Neural progenitor cell (in vitro differentiated cells): ENCODE measurements at regions not wholly inside any gene's neighbourhood (a gene's known extent, or its start where the extent isn't known, plus 50 kb on each side); places are given as distances from the start of the nearest gene placed in this dataset.

Experiments used
- DNase-seq: peaks from one replicate; pipeline ENCODE4 v3.0.0-alpha.2; 2016; ENCODE audit warnings: low spot score
- H2AFZ ChIP-seq: fragments of 200-600 bp; sonication (generic); replicated peaks from 2 replicates; pipeline ENCODE4 v1.6.1; 2016; ENCODE audit warnings: antibody characterized with exemption
- H3F3A ChIP-seq: fragments of 200-600 bp; sonication (generic); 2 replicates; pipeline ENCODE4 v1.6.1; 2016; ENCODE audit warnings: antibody characterized with exemption, low read depth
- H3K27ac ChIP-seq: fragments of 200-600 bp; sonication (generic); 2 replicates; pipeline ENCODE4 v1.5.1; 2016; ENCODE audit warnings: mild to moderate bottlenecking
- H3K27me3 ChIP-seq: fragments of 200-600 bp; sonication (generic); 2 replicates; pipeline ENCODE4 v1.6.1; 2016; ENCODE audit warnings: mild to moderate bottlenecking, moderate library complexity
- H3K36me3 ChIP-seq: fragments of 200-600 bp; sonication (generic); 2 replicates; pipeline ENCODE4 v1.5.1; 2016
- H3K4me1 ChIP-seq: fragments of 200-600 bp; sonication (generic); 2 replicates; pipeline ENCODE4 v1.6.1; 2016; ENCODE audit warnings: mixed run types
- H3K4me2 ChIP-seq: fragments of 200-600 bp; sonication (generic); 2 replicates; pipeline ENCODE4 v1.6.1; 2016
- H3K4me3 ChIP-seq: fragments of 200-600 bp; sonication (generic); 2 replicates; pipeline ENCODE4 v1.5.1; 2016
- H3K79me2 ChIP-seq: fragments of 200-600 bp; sonication (generic); 2 replicates; pipeline ENCODE4 v1.6.1; 2016; ENCODE audit warnings: low read depth
- H3K9ac ChIP-seq: fragments of 200-600 bp; sonication (generic); 2 replicates; pipeline ENCODE4 v1.6.1; 2016
- H3K9me3 ChIP-seq: fragments of 200-600 bp; sonication (generic); 2 replicates; pipeline ENCODE4 v1.5.1; 2016; ENCODE audit warnings: low read depth
- H4K20me1 ChIP-seq: fragments of 200-600 bp; sonication (generic); 2 replicates; pipeline ENCODE4 v1.6.1; 2016; ENCODE audit warnings: low read depth
- H3K27ac Mint-ChIP-seq: 3 replicates; pipeline ENCODE4 v1.8.0; 2021; ENCODE audit warnings: mixed read lengths
- H3K27me3 Mint-ChIP-seq: 2 replicates; pipeline ENCODE4 v1.8.0; 2022; ENCODE audit warnings: low read depth, mild to moderate bottlenecking, inconsistent platforms, moderate library complexity, mixed read lengths; ENCODE audit not compliant: insufficient read depth
- H3K36me3 Mint-ChIP-seq: 3 replicates; pipeline ENCODE4 v1.8.0; 2021; ENCODE audit warnings: mixed read lengths
- H3K4me1 Mint-ChIP-seq: 3 replicates; pipeline ENCODE4 v1.8.0; 2021; ENCODE audit warnings: mixed read lengths
- H3K4me3 Mint-ChIP-seq: 3 replicates; pipeline ENCODE4 v1.8.0; 2021; ENCODE audit warnings: mild to moderate bottlenecking, moderate library complexity, mixed read lengths
- H3K9me3 Mint-ChIP-seq: 3 replicates; pipeline ENCODE4 v1.8.0; 2020; ENCODE audit warnings: mixed read lengths
- CTCF ChIP-seq: fragments of 200-600 bp; sonication (generic); IDR thresholded peaks from 2 replicates; pipeline ENCODE4 v1.5.1; 2017; ENCODE audit warnings: antibody characterized with exemption, mild to moderate bottlenecking
- EZH2 ChIP-seq: fragments of 200-600 bp; sonication (generic); IDR thresholded peaks from 2 replicates; pipeline ENCODE4 v1.6.1; 2017; ENCODE audit warnings: antibody characterized with exemption, mild to moderate bottlenecking, moderate library complexity
- EZH2phosphoT487 ChIP-seq: fragments of 200-600 bp; sonication (generic); IDR thresholded peaks from 2 replicates; pipeline ENCODE4 v1.6.1; 2017; ENCODE audit warnings: antibody characterized with exemption

GRCh38 chr1:117793413-117793812 lies 136.0 kb downstream of the GDAP2 start:
- H3K27me3 Mint-ChIP-seq: no peaks in the 10 kb centered on the region
- DNase-seq: no peak
- Histone ChIP-seq H3K79me2 (no peaks in the 10 kb centered on the region), H3K27me3 (no peaks in the 10 kb centered on the region), H3K36me3 (no peaks in the 10 kb centered on the region), H3K4me1 (no peaks in the 10 kb centered on the region), H3K9ac (no peak overlapping the region), H3F3A (no peaks in the 10 kb centered on the region), H2AFZ (no peak overlapping the region), H3K27ac (no peak overlapping the region), H4K20me1 (no peaks in the 10 kb centered on the region), H3K4me2 (no peak overlapping the region), H3K4me3 (no peak overlapping the region), H3K9me3 (no peaks in the 10 kb centered on the region)
- no peaks in the 10 kb centered on the region for H3K36me3 Mint-ChIP-seq
- no peaks in the 10 kb centered on the region for H3K4me1 Mint-ChIP-seq
- TF ChIP-seq EZH2: no peak
- no peak for TF ChIP-seq EZH2phosphoT487
- TF ChIP-seq CTCF: no peak
- H3K9me3 Mint-ChIP-seq: no peaks in the 10 kb centered on the region
- no peak overlapping the region for H3K4me3 Mint-ChIP-seq
- H3K27ac Mint-ChIP-seq: no peak overlapping the region

- Histone ChIP-seq H3F3A (no peaks in the 10 kb centered on the region), H3K9ac (no peak overlapping the region), H3K4me1 (no peaks in the 10 kb centered on the region), H3K27ac (no peak overlapping the region), H4K20me1 (no peaks in the 10 kb centered on the region), H3K4me3 (no peak overlapping the region), H3K79me2 (no peaks in the 10 kb centered on the region), H3K36me3 (no peaks in the 10 kb centered on the region), H3K9me3 (no peaks in the 10 kb centered on the region), H3K4me2 (no peak overlapping the region), H2AFZ (no peak overlapping the region), H3K27me3 (no peaks in the 10 kb centered on the region)
- H3K9me3 Mint-ChIP-seq: no peaks in the 10 kb centered on the region
- no peak for DNase-seq
- TF ChIP-seq EZH2 (no peak), CTCF (no peak), EZH2phosphoT487 (no peak)
- H3K4me3 Mint-ChIP-seq: no peak overlapping the region
- H3K36me3 Mint-ChIP-seq: no peaks in the 10 kb centered on the region
- no peaks in the 10 kb centered on the region for H3K27me3 Mint-ChIP-seq
- no peaks in the 10 kb centered on the region for H3K4me1 Mint-ChIP-seq
- no peak overlapping the region for H3K27ac Mint-ChIP-seq
These were observed 135.3 kb downstream of the GDAP2 start for GRCh38 chr1:117794073-117794472.

- no peak overlapping the region for H3K9ac ChIP-seq
- no peaks in the 10 kb centered on the region for H3K4me1 Mint-ChIP-seq
- H3K27me3 ChIP-seq: no peaks in the 10 kb centered on the region
- H3K4me3 ChIP-seq: no peak overlapping the region
- no peak overlapping the region for H2AFZ ChIP-seq
- H3K36me3 Mint-ChIP-seq: no peaks in the 10 kb centered on the region
- H3K79me2 ChIP-seq: no peaks in the 10 kb centered on the region
- no peaks in the 10 kb centered on the region for H3K27me3 Mint-ChIP-seq
- H3K9me3 ChIP-seq: no peaks in the 10 kb centered on the region
- TF ChIP-seq EZH2phosphoT487: no peak
- no peak for TF ChIP-seq EZH2
- no peaks in the 10 kb centered on the region for H3F3A ChIP-seq
- H3K4me1 ChIP-seq: no peaks in the 10 kb centered on the region
- no peak overlapping the region for H3K4me2 ChIP-seq
- no peaks in the 10 kb centered on the region for H3K9me3 Mint-ChIP-seq
- DNase-seq: no peak
- no peak overlapping the region for H3K27ac ChIP-seq
- no peaks in the 10 kb centered on the region for H3K36me3 ChIP-seq
- no peaks in the 10 kb centered on the region for H4K20me1 ChIP-seq
- no peak overlapping the region for H3K4me3 Mint-ChIP-seq
- H3K27ac Mint-ChIP-seq: no peak overlapping the region
These were observed 134.2 kb downstream of the GDAP2 start for GRCh38 chr1:117795190-117795589.

GRCh38 chr1:117795792-117796191 lies 133.6 kb downstream of the GDAP2 start:
- Histone ChIP-seq H3K36me3 (no peaks in the 10 kb centered on the region), H3K27ac (no peak overlapping the region), H3F3A (no peaks in the 10 kb centered on the region), H3K9me3 (no peaks in the 10 kb centered on the region), H3K27me3 (no peaks in the 10 kb centered on the region), H4K20me1 (no peaks in the 10 kb centered on the region), H3K4me2 (no peak overlapping the region), H3K4me3 (no peak overlapping the region), H3K9ac (no peak overlapping the region), H2AFZ (no peak overlapping the region), H3K4me1 (no peaks in the 10 kb centered on the region), H3K79me2 (no peaks in the 10 kb centered on the region)
- H3K36me3 Mint-ChIP-seq: no peaks in the 10 kb centered on the region
- H3K4me3 Mint-ChIP-seq: no peak overlapping the region
- no peak for DNase-seq
- H3K27ac Mint-ChIP-seq: no peak overlapping the region
- TF ChIP-seq CTCF: no peak
- TF ChIP-seq EZH2phosphoT487: no peak
- TF ChIP-seq EZH2: no peak
- H3K4me1 Mint-ChIP-seq: no peaks in the 10 kb centered on the region
- no peaks in the 10 kb centered on the region for H3K27me3 Mint-ChIP-seq
- no peaks in the 10 kb centered on the region for H3K9me3 Mint-ChIP-seq
